ENCODE measurements at regions not wholly inside any gene's neighbourhood (a gene's known extent, or its start where the extent isn't known, plus 50 kb on each side); places are given as distances from the start of the nearest gene placed in this dataset.

- Histone ChIP-seq H3K36me3 (replicated peaks in 1 of 2; ENCODE audit: control insufficient read depth in 2 of 2, insufficient read depth in 2 of 2, low read length in 2 of 2) (no peaks in the 10 kb centered on the region), H3K79me1 (ENCODE audit: low read depth, low read length) (no peaks in the 10 kb centered on the region), H3K14ac (ENCODE audit: low read length) (no peak overlapping the region), H2BK15ac (ENCODE audit: low read length) (no peak overlapping the region), H2BK5ac (ENCODE audit: low read length) (no peak overlapping the region), H3K18ac (ENCODE audit: low read length) (no peak overlapping the region), H3K27ac (replicated peaks; ENCODE audit: low read length) (no peak overlapping the region), H4K91ac (ENCODE audit: low read depth, low read length, poor library complexity) (no peak overlapping the region), H3K4me3 (ENCODE audit: low read length in 2 of 2) (no peak overlapping the region), H2AFZ (ENCODE audit: low read length) (no peak overlapping the region), H2AK5ac (ENCODE audit: low read depth, low read length) (no peak overlapping the region), H2BK120ac (ENCODE audit: low read depth, low read length) (no peak overlapping the region), H3K4me1 (ENCODE audit: control insufficient read depth in 2 of 2, insufficient read depth in 1 of 2, low read depth in 1 of 2, low read length in 2 of 2) (no peaks in the 10 kb centered on the region), H3K4ac (ENCODE audit: low read length) (no peak overlapping the region), H4K8ac (ENCODE audit: low read depth, low read length) (no peak overlapping the region), H2BK12ac (ENCODE audit: low read length) (no peak overlapping the region), H3K9ac (ENCODE audit: low read depth, low read length, poor library complexity) (no peak overlapping the region), H3K9me3 (replicated peaks in 1 of 2; ENCODE audit: control insufficient read depth in 2 of 2, insufficient read depth in 1 of 2, low read depth in 1 of 2, low read length in 2 of 2) (no peaks in the 10 kb centered on the region), H3K27me3 (ENCODE audit: control insufficient read depth in 3 of 3, insufficient read depth in 3 of 3, low read depth in 1 of 3, low read length in 3 of 3) (no peaks in the 10 kb centered on the region), H3K4me2 (ENCODE audit: insufficient read depth, low read length, poor library complexity, severe bottlenecking) (no peak overlapping the region), H3K23ac (ENCODE audit: low read depth, low read length, poor library complexity) (no peak overlapping the region)
- WGBS, 2 donors (ENCODE audit: extremely low coverage in 2 of 2, insufficient read length in 2 of 2, insufficient replicate concordance in 1 of 2), result no CpG with 5 or more reads among the region's 2 CpGs
- no peak for DNase-seq (ENCODE audit: low spot score)
These were observed 170.5 kb downstream of the DMRTA1 start for GRCh38 chr9:22617156-22617555.

- no peaks in the 10 kb centered on the region for H3K79me1 ChIP-seq (ENCODE audit: low read depth, low read length)
These were observed 176.2 kb downstream of the DMRTA1 start for GRCh38 chr9:22622815-22623214.

GRCh38 chr9:22623236-22623635, 176.6 kb downstream of the DMRTA1 start:
- Histone ChIP-seq H3K23ac (ENCODE audit: low read depth, low read length, poor library complexity) (no peak overlapping the region), H3K18ac (ENCODE audit: low read length) (no peak overlapping the region), H3K14ac (ENCODE audit: low read length) (no peak overlapping the region), H2BK5ac (ENCODE audit: low read length) (no peak overlapping the region), H3K4ac (ENCODE audit: low read length) (no peak overlapping the region), H3K27ac (replicated peaks; ENCODE audit: low read length) (no peak overlapping the region), H2BK120ac (ENCODE audit: low read depth, low read length) (no peak overlapping the region), H3K27me3 (ENCODE audit: control insufficient read depth in 3 of 3, insufficient read depth in 3 of 3, low read depth in 1 of 3, low read length in 3 of 3) (no peaks in the 10 kb centered on the region), H4K8ac (ENCODE audit: low read depth, low read length) (no peak overlapping the region), H4K91ac (ENCODE audit: low read depth, low read length, poor library complexity) (no peak overlapping the region), H2AFZ (ENCODE audit: low read length) (no peak overlapping the region), H2BK15ac (ENCODE audit: low read length) (no peak overlapping the region), H3K79me1 (ENCODE audit: low read depth, low read length) (no peaks in the 10 kb centered on the region), H2BK12ac (ENCODE audit: low read length) (no peak overlapping the region), H3K4me3 (ENCODE audit: low read length in 2 of 2) (no peak overlapping the region), H3K4me1 (ENCODE audit: control insufficient read depth in 2 of 2, insufficient read depth in 1 of 2, low read depth in 1 of 2, low read length in 2 of 2) (peaks cover 0 to 3% of the 10 kb centered on the region in 2 donors), H2AK5ac (ENCODE audit: low read depth, low read length) (no peak overlapping the region), H3K36me3 (replicated peaks in 1 of 2; ENCODE audit: control insufficient read depth in 2 of 2, insufficient read depth in 2 of 2, low read length in 2 of 2) (no peaks in the 10 kb centered on the region), H3K4me2 (ENCODE audit: insufficient read depth, low read length, poor library complexity, severe bottlenecking) (no peak overlapping the region), H3K9me3 (replicated peaks in 1 of 2; ENCODE audit: control insufficient read depth in 2 of 2, insufficient read depth in 1 of 2, low read depth in 1 of 2, low read length in 2 of 2) (no peaks in the 10 kb centered on the region), H3K9ac (ENCODE audit: low read depth, low read length, poor library complexity) (no peak overlapping the region)
- WGBS, 2 donors (ENCODE audit: extremely low coverage in 2 of 2, insufficient read length in 2 of 2, insufficient replicate concordance in 1 of 2), result no CpG with 5 or more reads among the region's 3 CpGs
- DNase-seq (ENCODE audit: low spot score), result peak; percentile 6

More at GRCh38 chr9:22622815-22623214, 176.2 kb downstream of the DMRTA1 start:
- Histone ChIP-seq H4K8ac (ENCODE audit: low read depth, low read length) (no peak overlapping the region), H3K4me2 (ENCODE audit: insufficient read depth, low read length, poor library complexity, severe bottlenecking) (no peak overlapping the region), H3K4me3 (ENCODE audit: low read length in 2 of 2) (no peak overlapping the region), H3K18ac (ENCODE audit: low read length) (peak overlapping the region; percentile 45), H2AFZ (ENCODE audit: low read length) (no peak overlapping the region), H2BK15ac (ENCODE audit: low read length) (no peak overlapping the region), H2AK5ac (ENCODE audit: low read depth, low read length) (no peak overlapping the region), H3K4me1 (ENCODE audit: control insufficient read depth in 2 of 2, insufficient read depth in 1 of 2, low read depth in 1 of 2, low read length in 2 of 2) (peaks cover 0 to 3% of the 10 kb centered on the region in 2 donors), H2BK12ac (ENCODE audit: low read length) (no peak overlapping the region), H3K27ac (replicated peaks; ENCODE audit: low read length) (no peak overlapping the region), H4K91ac (ENCODE audit: low read depth, low read length, poor library complexity) (no peak overlapping the region), H3K14ac (ENCODE audit: low read length) (no peak overlapping the region), H3K23ac (ENCODE audit: low read depth, low read length, poor library complexity) (no peak overlapping the region), H3K27me3 (ENCODE audit: control insufficient read depth in 3 of 3, insufficient read depth in 3 of 3, low read depth in 1 of 3, low read length in 3 of 3) (no peaks in the 10 kb centered on the region), H3K4ac (ENCODE audit: low read length) (no peak overlapping the region), H3K9me3 (replicated peaks in 1 of 2; ENCODE audit: control insufficient read depth in 2 of 2, insufficient read depth in 1 of 2, low read depth in 1 of 2, low read length in 2 of 2) (no peaks in the 10 kb centered on the region), H2BK5ac (ENCODE audit: low read length) (no peak overlapping the region), H3K9ac (ENCODE audit: low read depth, low read length, poor library complexity) (no peak overlapping the region), H3K36me3 (replicated peaks in 1 of 2; ENCODE audit: control insufficient read depth in 2 of 2, insufficient read depth in 2 of 2, low read length in 2 of 2) (no peaks in the 10 kb centered on the region), H2BK120ac (ENCODE audit: low read depth, low read length) (no peak overlapping the region)
- DNase-seq (ENCODE audit: low spot score), result no peak
- WGBS, 2 donors (ENCODE audit: extremely low coverage in 2 of 2, insufficient read length in 2 of 2, insufficient replicate concordance in 1 of 2), result no CpG with 5 or more reads among the region's 1 CpG

- no peaks in the 10 kb centered on the region for H3K27me3 ChIP-seq (ENCODE audit: control insufficient read depth in 3 of 3, insufficient read depth in 3 of 3, low read depth in 1 of 3, low read length in 3 of 3)
- no peak overlapping the region for H2BK120ac ChIP-seq (ENCODE audit: low read depth, low read length)
- H2AFZ ChIP-seq (ENCODE audit: low read length), result no peak overlapping the region
- H3K18ac ChIP-seq (ENCODE audit: low read length), result no peak overlapping the region
- H3K4me2 ChIP-seq (ENCODE audit: insufficient read depth, low read length, poor library complexity, severe bottlenecking), result no peak overlapping the region
- H2BK12ac ChIP-seq (ENCODE audit: low read length), result no peak overlapping the region
- H3K4ac ChIP-seq (ENCODE audit: low read length), result no peak overlapping the region
- no peak overlapping the region for H4K8ac ChIP-seq (ENCODE audit: low read depth, low read length)
- no peaks in the 10 kb centered on the region for H3K9me3 ChIP-seq (replicated peaks in 1 of 2; ENCODE audit: control insufficient read depth in 2 of 2, insufficient read depth in 1 of 2, low read depth in 1 of 2, low read length in 2 of 2)
- no peaks in the 10 kb centered on the region for H3K36me3 ChIP-seq (replicated peaks in 1 of 2; ENCODE audit: control insufficient read depth in 2 of 2, insufficient read depth in 2 of 2, low read length in 2 of 2)
- H3K27ac ChIP-seq (replicated peaks; ENCODE audit: low read length), result no peak overlapping the region
- H3K79me1 ChIP-seq (ENCODE audit: low read depth, low read length), result no peaks in the 10 kb centered on the region
- no peak overlapping the region for H3K23ac ChIP-seq (ENCODE audit: low read depth, low read length, poor library complexity)
- no peak overlapping the region for H2BK15ac ChIP-seq (ENCODE audit: low read length)
- peaks cover 0 to 3% of the 10 kb centered on the region in 2 donors for H3K4me1 ChIP-seq (ENCODE audit: control insufficient read depth in 2 of 2, insufficient read depth in 1 of 2, low read depth in 1 of 2, low read length in 2 of 2)
- H2AK5ac ChIP-seq (ENCODE audit: low read depth, low read length), result no peak overlapping the region
- no peak for DNase-seq (ENCODE audit: low spot score)
- WGBS, 2 donors (ENCODE audit: extremely low coverage in 2 of 2, insufficient read length in 2 of 2, insufficient replicate concordance in 1 of 2), result no CpG with 5 or more reads among the region's 4 CpGs
- H2BK5ac ChIP-seq (ENCODE audit: low read length), result no peak overlapping the region
- H3K4me3 ChIP-seq (ENCODE audit: low read length in 2 of 2), result no peak overlapping the region
- H3K9ac ChIP-seq (ENCODE audit: low read depth, low read length, poor library complexity), result no peak overlapping the region
- H3K14ac ChIP-seq (ENCODE audit: low read length), result no peak overlapping the region
- H4K91ac ChIP-seq (ENCODE audit: low read depth, low read length, poor library complexity), result no peak overlapping the region
These were observed 178.9 kb downstream of the DMRTA1 start for GRCh38 chr9:22625540-22625939.
